ENCODE measurements at regions not wholly inside any gene's neighbourhood (a gene's known extent, or its start where the extent isn't known, plus 50 kb on each side); places are given as distances from the start of the nearest gene placed in this dataset.

DNA sequence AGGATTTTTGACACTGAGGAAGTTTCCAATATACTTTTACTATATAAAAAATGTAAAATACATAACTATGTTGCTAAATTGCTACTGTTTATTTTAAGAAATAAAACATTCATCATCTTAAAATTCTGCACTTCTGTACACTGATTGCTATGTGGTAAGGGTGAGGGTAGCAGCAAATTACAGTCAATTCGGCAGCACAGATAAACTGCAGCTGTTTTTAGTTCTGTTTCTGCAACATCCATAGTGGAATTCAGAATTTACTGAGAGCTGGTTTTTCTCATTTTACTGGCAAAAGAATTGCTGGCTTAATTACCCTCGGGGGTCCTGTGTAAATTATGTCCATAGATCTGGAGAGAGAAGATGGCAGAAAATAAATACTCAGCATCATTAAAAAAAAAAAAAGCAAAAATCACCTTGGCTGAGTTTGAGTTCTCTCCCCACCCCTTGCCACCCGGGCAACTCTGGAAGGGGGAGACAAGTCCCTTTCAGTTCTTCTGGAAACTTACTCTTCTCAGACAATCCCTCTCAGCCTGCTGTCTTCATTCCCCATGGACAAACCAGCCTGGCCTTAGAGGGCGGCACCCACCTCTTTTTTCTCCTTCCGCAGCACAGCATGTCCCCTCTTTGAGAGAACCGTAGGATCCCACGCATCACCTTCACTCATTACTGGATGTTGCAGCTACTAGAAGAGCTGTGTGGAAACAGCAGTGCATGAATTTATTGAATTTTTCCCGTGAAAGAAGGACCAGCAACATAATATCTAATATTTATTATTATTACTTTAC, 501.1 kb upstream of the CELF2 start:
- no peak overlapping the region for H3K4me3 ChIP-seq (replicated peaks; ENCODE audit: low read depth, low read length)
- no peak for DNase-seq (ENCODE audit: extremely low read depth, low read depth)

DNA sequence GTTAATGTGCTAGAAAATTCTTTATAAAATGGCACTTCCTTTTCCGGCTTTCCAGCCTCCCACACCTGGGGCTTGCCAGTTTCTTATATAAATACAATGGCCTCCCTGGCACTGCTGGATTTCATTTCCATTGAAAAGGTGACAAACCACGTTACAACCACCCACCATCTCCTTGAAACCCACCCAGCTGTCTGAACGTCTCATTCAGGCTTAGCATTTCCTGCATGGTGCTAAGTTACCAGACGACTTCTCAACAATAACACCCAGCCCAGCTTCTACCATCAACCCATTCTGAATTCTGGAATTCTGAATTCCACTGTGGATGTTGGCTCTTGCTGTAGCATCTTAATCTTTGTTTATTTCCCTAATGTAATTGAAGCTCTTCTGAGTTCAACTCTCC, 499.8 kb upstream of the CELF2 start:
- TF ChIP-seq, protein P1, sequence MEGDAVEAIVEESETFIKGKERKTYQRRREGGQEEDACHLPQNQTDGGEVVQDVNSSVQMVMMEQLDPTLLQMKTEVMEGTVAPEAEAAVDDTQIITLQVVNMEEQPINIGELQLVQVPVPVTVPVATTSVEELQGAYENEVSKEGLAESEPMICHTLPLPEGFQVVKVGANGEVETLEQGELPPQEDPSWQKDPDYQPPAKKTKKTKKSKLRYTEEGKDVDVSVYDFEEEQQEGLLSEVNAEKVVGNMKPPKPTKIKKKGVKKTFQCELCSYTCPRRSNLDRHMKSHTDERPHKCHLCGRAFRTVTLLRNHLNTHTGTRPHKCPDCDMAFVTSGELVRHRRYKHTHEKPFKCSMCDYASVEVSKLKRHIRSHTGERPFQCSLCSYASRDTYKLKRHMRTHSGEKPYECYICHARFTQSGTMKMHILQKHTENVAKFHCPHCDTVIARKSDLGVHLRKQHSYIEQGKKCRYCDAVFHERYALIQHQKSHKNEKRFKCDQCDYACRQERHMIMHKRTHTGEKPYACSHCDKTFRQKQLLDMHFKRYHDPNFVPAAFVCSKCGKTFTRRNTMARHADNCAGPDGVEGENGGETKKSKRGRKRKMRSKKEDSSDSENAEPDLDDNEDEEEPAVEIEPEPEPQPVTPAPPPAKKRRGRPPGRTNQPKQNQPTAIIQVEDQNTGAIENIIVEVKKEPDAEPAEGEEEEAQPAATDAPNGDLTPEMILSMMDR (IDR thresholded peaks at IDR 0.05; ENCODE audit: low read depth, low read length, missing control alignments), result no peak
- H3K4me3 ChIP-seq (replicated peaks; ENCODE audit: low read depth, low read length), result no peak overlapping the region
- no peak for DNase-seq (ENCODE audit: extremely low read depth, low read depth)

More for the DNA sequence above, 501.1 kb upstream of the CELF2 start:
- TF ChIP-seq, protein P1 (IDR thresholded peaks at IDR 0.05; ENCODE audit: low read depth, low read length, missing control alignments), result no peak

- TF ChIP-seq, protein P1 (IDR thresholded peaks at IDR 0.05; ENCODE audit: low read depth, low read length, missing control alignments), result no peak
- DNase-seq (ENCODE audit: extremely low read depth, low read depth), result no peak
- no peak overlapping the region for H3K4me3 ChIP-seq (replicated peaks; ENCODE audit: low read depth, low read length)
Measured at GRCh38 chr10:10519674-10520073, 498.0 kb upstream of the CELF2 start.

- TF ChIP-seq, protein P1 (IDR thresholded peaks at IDR 0.05; ENCODE audit: low read depth, low read length, missing control alignments), result no peak
- DNase-seq (ENCODE audit: extremely low read depth, low read depth), result no peak
- H3K4me3 ChIP-seq (replicated peaks; ENCODE audit: low read depth, low read length), result no peak overlapping the region
Measured at GRCh38 chr10:10520491-10521385, 496.9 kb upstream of the CELF2 start.

DNA sequence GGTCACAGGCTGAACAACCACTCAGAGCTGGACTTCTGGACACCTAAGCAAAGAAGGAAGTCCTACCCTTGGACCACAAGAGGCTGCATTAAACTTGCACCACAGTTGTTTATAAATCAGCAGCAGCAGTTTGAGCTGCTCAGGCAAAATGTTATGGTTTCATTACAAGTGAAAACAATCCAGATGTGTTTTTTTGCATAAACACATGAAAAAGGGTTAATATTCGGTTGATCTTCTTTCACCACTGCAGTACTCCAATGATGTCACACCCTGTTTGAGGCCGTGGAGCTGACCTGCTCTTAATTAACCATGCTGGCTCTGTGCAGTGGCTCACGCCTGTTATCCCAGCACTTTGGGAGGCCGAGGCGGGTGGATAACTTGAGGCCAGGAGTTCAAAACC, 490.8 kb upstream of the CELF2 start:
- H3K4me3 ChIP-seq (replicated peaks; ENCODE audit: low read depth, low read length), result no peak overlapping the region
- TF ChIP-seq, protein P1 (IDR thresholded peaks at IDR 0.05; ENCODE audit: low read depth, low read length, missing control alignments), result no peak
- DNase-seq (ENCODE audit: extremely low read depth, low read depth), result no peak

- TF ChIP-seq, protein P1 (IDR thresholded peaks at IDR 0.05; ENCODE audit: low read depth, low read length, missing control alignments), result no peak
- no peak for DNase-seq (ENCODE audit: extremely low read depth, low read depth)
- H3K4me3 ChIP-seq (replicated peaks; ENCODE audit: low read depth, low read length), result no peak overlapping the region
Measured at GRCh38 chr10:10527861-10528562, 489.7 kb upstream of the CELF2 start.
